CD4-positive, alpha-beta memory T cell (primary cell): ENCODE measurements at regions not wholly inside any gene's neighbourhood (a gene's known extent, or its start where the extent isn't known, plus 50 kb on each side); places are given as distances from the start of the nearest gene placed in this dataset.

ENCODE experiments used
- CTCF ChIA-PET: fragments of 350-600 bp; sonication (Branson Sonifier 250); formaldehyde crosslinking; loops from one replicate; lab custom pipeline; 2021; ENCODE audit warnings: inconsistent platforms; ENCODE audit not compliant: partially characterized antibody; lab: Charles Lee
- POLR2A ChIA-PET: fragments of 350-600 bp; sonication (Branson Sonifier 250); formaldehyde crosslinking; loops from one replicate; lab custom pipeline; 2021; ENCODE audit not compliant: partially characterized antibody; lab: Charles Lee
- DNase-seq, 5 donors: peaks; one replicate each; pipeline versions ENCODE4 v3.0.0 to v3.0.0-alpha.2; 2020 to 2022; ENCODE audit warnings: mixed read lengths in 1 of 5
- H3K27ac ChIP-seq: one replicate; pipeline ENCODE4 v1.7.0; 2013; ENCODE audit warnings: low read depth, low read length
- H3K27me3 ChIP-seq: 2 replicates; pipeline ENCODE4 v1.7.0; 2013; ENCODE audit warnings: mild to moderate bottlenecking, low read length, moderate library complexity; ENCODE audit not compliant: insufficient read depth
- H3K36me3 ChIP-seq: 2 replicates; pipeline ENCODE4 v1.7.0; 2013; ENCODE audit warnings: mild to moderate bottlenecking, low read length, moderate library complexity; ENCODE audit not compliant: insufficient read depth
- H3K4me1 ChIP-seq: 2 replicates; pipeline ENCODE4 v1.7.0; 2013; ENCODE audit warnings: mild to moderate bottlenecking, low read length, moderate library complexity; ENCODE audit not compliant: insufficient read depth
- H3K4me3 ChIP-seq, 2 donors: one replicate each; pipeline ENCODE4 v1.7.0; 2013; ENCODE audit warnings: low read length in 2 of 2, mild to moderate bottlenecking in 1 of 2
- H3K9me3 ChIP-seq, 2 donors: one replicate each; pipeline ENCODE4 v1.7.0; 2013; ENCODE audit warnings: low read length in 2 of 2, control low read depth in 1 of 2; ENCODE audit not compliant: control insufficient read depth in 1 of 2
- H3K27ac Mint-ChIP-seq, 7 donors: one replicate each; pipeline ENCODE4 v1.8.0; 2020 to 2021; ENCODE audit warnings: mixed read lengths in 7 of 7, mild to moderate bottlenecking in 6 of 7, inconsistent platforms in 3 of 7, moderate library complexity in 3 of 7
- H3K27me3 Mint-ChIP-seq, 2 donors: one replicate each; pipeline ENCODE4 v1.8.0; 2020 to 2021; ENCODE audit warnings: mixed read lengths in 2 of 2
- H3K36me3 Mint-ChIP-seq, 2 donors: one replicate each; pipeline ENCODE4 v1.8.0; 2020 to 2021; ENCODE audit warnings: mixed read lengths in 2 of 2, inconsistent platforms in 1 of 2, mild to moderate bottlenecking in 1 of 2
- H3K4me1 Mint-ChIP-seq, 4 donors: one replicate each; pipeline ENCODE4 v1.8.0; 2020 to 2021; ENCODE audit warnings: mixed read lengths in 4 of 4, mild to moderate bottlenecking in 1 of 4
- H3K4me3 Mint-ChIP-seq, 8 donors: one replicate each; pipeline ENCODE4 v1.8.0; 2020 to 2021; ENCODE audit warnings: mixed read lengths in 8 of 8, mild to moderate bottlenecking in 7 of 8, moderate library complexity in 6 of 8, inconsistent platforms in 3 of 8
- H3K9me3 Mint-ChIP-seq, 8 donors: one replicate each; pipeline ENCODE4 v1.8.0; 2020 to 2021; ENCODE audit warnings: mixed read lengths in 8 of 8, mild to moderate bottlenecking in 5 of 8, inconsistent platforms in 3 of 8, moderate library complexity in 1 of 8
- intact Hi-C: fragments of 100-400 bp; cut with micrococcal nuclease; formaldehyde crosslinking; loops from one replicate; pipeline ENCODE4 v1.15.1; 2023

DNA sequence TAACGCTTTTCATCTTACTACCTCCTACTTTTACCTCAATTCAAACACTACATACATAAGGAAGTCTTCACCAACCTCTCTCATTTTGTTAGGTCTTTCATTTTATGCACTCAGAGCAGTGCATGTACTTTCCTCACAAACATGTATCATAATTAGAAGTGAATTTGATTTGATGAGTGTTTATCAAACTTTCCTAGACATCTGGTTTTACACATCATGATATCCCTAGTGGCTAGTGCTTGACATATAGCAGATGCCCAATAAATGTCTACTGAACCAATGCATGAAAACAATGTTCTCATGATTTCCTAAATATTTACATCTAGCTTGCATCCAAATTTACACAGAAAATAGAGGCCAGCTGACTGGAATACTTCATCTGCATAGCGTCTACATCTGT is 323.4 kb upstream of the KIF2B start:
- Mint-ChIP-seq H3K4me1 (no peaks in the 10 kb centered on the region), H3K36me3 (no peaks in the 10 kb centered on the region), H3K9me3 (peaks cover 0 to 14% (median 3%) of the 10 kb centered on the region in 8 donors), H3K27me3 (no peaks in the 10 kb centered on the region), H3K4me3 (no peak overlapping the region), H3K27ac (no peak overlapping the region)
- H3K4me1 ChIP-seq = no peaks in the 10 kb centered on the region
- no peak overlapping the region for H3K27ac ChIP-seq
- DNase-seq = no peak
- intact Hi-C loops = no loop called here
- H3K27me3 ChIP-seq = no peaks in the 10 kb centered on the region
- no peaks in the 10 kb centered on the region for H3K36me3 ChIP-seq
- H3K4me3 ChIP-seq = no peak overlapping the region
- CTCF ChIA-PET = no interaction called here
- POLR2A ChIA-PET = no interaction called here
- H3K9me3 ChIP-seq = no peaks in the 10 kb centered on the region

DNA sequence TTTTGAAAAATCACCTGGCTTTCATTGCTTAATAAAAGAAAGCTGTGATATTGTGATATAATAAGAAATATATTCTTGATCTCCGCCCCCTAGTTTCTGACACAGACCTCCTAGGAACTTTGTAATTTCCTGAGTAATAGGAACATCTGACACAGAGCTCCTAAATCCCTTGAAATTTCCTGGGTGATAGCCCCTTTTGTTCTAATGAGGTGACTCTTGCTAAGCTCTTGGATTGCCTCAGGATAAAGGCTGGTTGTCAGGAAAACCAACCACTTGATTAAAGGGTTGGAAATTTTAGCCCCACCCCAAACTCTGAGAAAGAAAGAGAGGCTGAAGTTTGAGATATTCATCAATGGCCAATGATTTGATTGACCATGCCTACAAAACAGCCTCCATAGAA is 326.4 kb upstream of the KIF2B start:
- Mint-ChIP-seq H3K9me3 (peaks cover 0 to 14% (median 5%) of the 10 kb centered on the region in 8 donors), H3K36me3 (no peaks in the 10 kb centered on the region), H3K4me1 (no peaks in the 10 kb centered on the region), H3K4me3 (no peak overlapping the region), H3K27me3 (no peaks in the 10 kb centered on the region), H3K27ac (no peak overlapping the region)
- ChIA-PET CTCF (no interaction called here), POLR2A (no interaction called here)
- Histone ChIP-seq H3K36me3 (no peaks in the 10 kb centered on the region), H3K27me3 (no peaks in the 10 kb centered on the region), H3K27ac (no peak overlapping the region), H3K4me3 (no peak overlapping the region), H3K4me1 (no peaks in the 10 kb centered on the region), H3K9me3 (no peaks in the 10 kb centered on the region)
- intact Hi-C loops = no loop called here
- no peak for DNase-seq

DNA sequence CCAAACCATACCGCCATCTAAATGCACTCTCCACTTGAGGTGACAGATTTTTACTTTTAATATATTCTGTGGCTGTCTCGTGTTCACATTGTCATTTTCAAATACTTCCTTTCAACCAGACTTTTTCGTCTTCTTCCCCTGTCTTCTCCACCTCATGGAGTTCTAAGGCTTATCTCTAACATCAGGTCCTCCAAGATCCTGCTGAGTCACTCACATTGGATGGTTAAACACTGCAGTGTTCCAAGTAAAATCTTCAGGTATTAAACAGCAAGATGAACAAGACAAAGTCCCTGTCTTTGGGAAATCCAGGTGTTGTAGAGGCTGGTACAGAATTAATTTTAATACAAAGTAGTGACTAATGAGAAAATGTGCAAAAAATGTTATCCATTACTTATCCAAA is 330.2 kb upstream of the KIF2B start:
- no peaks in the 10 kb centered on the region for H3K36me3 Mint-ChIP-seq
- CTCF ChIA-PET = no interaction called here
- no peaks in the 10 kb centered on the region for H3K27me3 Mint-ChIP-seq
- Histone ChIP-seq H3K36me3 (no peaks in the 10 kb centered on the region), H3K4me1 (no peaks in the 10 kb centered on the region), H3K4me3 (no peak overlapping the region), H3K27ac (no peak overlapping the region), H3K9me3 (no peaks in the 10 kb centered on the region), H3K27me3 (no peaks in the 10 kb centered on the region)
- H3K4me3 Mint-ChIP-seq = no peak overlapping the region
- POLR2A ChIA-PET = no interaction called here
- H3K27ac Mint-ChIP-seq = no peak overlapping the region
- DNase-seq = no peak
- H3K9me3 Mint-ChIP-seq = peaks cover 0 to 14% (median 4%) of the 10 kb centered on the region in 8 donors
- no peaks in the 10 kb centered on the region for H3K4me1 Mint-ChIP-seq
- intact Hi-C loops = loop anchor here (2.0 kb wide), 1 partner anchor 74 kb away; no protein-coding TSS in a partner anchor

DNA sequence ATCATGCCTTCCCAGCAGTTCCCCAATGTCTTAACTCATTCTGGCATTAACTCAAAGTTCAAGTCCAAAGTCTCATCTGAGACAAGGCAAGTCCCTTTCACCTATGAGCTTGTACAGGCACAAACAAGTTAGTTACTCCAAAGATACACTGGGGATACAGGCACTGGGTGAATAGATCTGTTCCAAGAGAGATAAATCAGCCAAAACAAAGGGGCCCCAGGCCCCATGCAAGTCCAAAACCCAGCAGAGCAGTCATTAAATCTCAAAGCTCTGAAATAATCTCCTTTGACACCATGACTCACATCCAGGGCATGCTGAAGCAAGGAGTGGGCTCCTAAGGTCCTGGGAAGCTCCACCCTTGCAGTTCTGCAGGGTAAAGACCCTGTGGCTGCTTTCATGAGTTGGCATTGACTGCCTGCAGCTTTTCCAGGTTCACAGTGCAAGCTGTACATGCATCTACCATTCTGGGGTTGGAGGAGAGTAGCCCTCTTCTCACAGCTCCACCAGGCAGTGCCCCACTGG is 332.2 kb upstream of the KIF2B start:
- Histone ChIP-seq H3K4me1 (no peaks in the 10 kb centered on the region), H3K27ac (no peak overlapping the region), H3K9me3 (no peaks in the 10 kb centered on the region), H3K4me3 (no peak overlapping the region), H3K36me3 (no peaks in the 10 kb centered on the region), H3K27me3 (no peaks in the 10 kb centered on the region)
- H3K36me3 Mint-ChIP-seq = no peaks in the 10 kb centered on the region
- H3K4me3 Mint-ChIP-seq = no peak overlapping the region
- ChIA-PET CTCF (no interaction called here), POLR2A (no interaction called here)
- no peak overlapping the region for H3K27ac Mint-ChIP-seq
- no peaks in the 10 kb centered on the region for H3K4me1 Mint-ChIP-seq
- DNase-seq = no peak
- peaks cover 0 to 9% (median 4%) of the 10 kb centered on the region in 8 donors for H3K9me3 Mint-ChIP-seq
- no peaks in the 10 kb centered on the region for H3K27me3 Mint-ChIP-seq
- intact Hi-C loops = no loop called here

DNA sequence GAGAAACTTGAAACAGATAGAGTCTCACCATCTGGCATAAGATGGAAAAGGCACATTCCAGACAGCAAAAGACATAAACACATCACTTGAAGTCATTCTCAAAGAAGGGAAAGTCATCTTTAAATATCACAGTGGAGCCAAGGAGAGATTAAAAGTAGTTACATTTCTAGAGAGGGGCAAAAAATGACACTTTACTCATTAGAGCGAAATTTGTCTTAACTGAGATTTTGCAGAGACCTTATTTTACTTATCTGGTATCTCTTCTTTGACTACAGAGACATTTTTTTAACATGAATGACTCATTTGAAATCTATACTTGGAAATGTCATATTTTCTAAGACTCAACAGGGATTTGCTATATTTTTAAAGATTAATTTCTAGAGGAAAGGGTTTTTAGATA is 339.0 kb upstream of the KIF2B start:
- POLR2A ChIA-PET = no interaction called here
- no peaks in the 10 kb centered on the region for H3K4me1 ChIP-seq
- no peaks in the 10 kb centered on the region for H3K27me3 ChIP-seq
- no peaks in the 10 kb centered on the region for H3K4me1 Mint-ChIP-seq
- no peak overlapping the region for H3K4me3 ChIP-seq
- intact Hi-C loops = no loop called here
- no peak for DNase-seq
- no peaks in the 10 kb centered on the region for H3K36me3 Mint-ChIP-seq
- H3K9me3 ChIP-seq = no peaks in the 10 kb centered on the region
- no peaks in the 10 kb centered on the region for H3K36me3 ChIP-seq
- H3K27me3 Mint-ChIP-seq = no peaks in the 10 kb centered on the region
- no peak overlapping the region for H3K27ac Mint-ChIP-seq
- H3K9me3 Mint-ChIP-seq = peaks cover 0 to 25% (median 11%) of the 10 kb centered on the region in 8 donors
- H3K4me3 Mint-ChIP-seq = no peak overlapping the region
- CTCF ChIA-PET = no interaction called here
- H3K27ac ChIP-seq = no peak overlapping the region

DNA sequence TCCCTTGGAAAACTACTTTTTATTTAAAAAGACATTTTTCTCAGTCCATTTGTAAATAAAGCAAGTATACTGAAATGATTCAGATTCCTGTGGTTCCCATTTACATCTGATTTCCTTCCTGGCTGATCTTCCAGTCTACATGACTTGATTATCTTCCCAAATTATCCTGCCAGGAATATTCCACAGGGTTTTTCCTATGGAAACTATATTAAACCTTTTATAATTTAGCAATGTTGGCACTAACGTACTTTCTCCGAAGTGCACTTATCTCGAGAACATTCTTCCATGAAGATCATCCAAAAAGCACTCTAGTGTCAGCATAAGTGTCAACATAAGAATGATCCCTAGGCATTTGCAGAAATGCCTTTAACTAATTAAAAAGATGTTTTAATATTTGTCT is 347.7 kb upstream of the KIF2B start:
- POLR2A ChIA-PET = no interaction called here
- Histone ChIP-seq H3K4me1 (no peaks in the 10 kb centered on the region), H3K9me3 (no peaks in the 10 kb centered on the region), H3K36me3 (no peaks in the 10 kb centered on the region), H3K27me3 (no peaks in the 10 kb centered on the region), H3K27ac (no peak overlapping the region), H3K4me3 (no peak overlapping the region)
- Mint-ChIP-seq H3K4me1 (no peaks in the 10 kb centered on the region), H3K27me3 (no peaks in the 10 kb centered on the region), H3K36me3 (no peaks in the 10 kb centered on the region), H3K9me3 (peaks cover 4 to 19% (median 6%) of the 10 kb centered on the region in 8 donors), H3K27ac (no peak overlapping the region), H3K4me3 (no peak overlapping the region)
- intact Hi-C loops = no loop called here
- CTCF ChIA-PET = no interaction called here
- DNase-seq = no peak

DNA sequence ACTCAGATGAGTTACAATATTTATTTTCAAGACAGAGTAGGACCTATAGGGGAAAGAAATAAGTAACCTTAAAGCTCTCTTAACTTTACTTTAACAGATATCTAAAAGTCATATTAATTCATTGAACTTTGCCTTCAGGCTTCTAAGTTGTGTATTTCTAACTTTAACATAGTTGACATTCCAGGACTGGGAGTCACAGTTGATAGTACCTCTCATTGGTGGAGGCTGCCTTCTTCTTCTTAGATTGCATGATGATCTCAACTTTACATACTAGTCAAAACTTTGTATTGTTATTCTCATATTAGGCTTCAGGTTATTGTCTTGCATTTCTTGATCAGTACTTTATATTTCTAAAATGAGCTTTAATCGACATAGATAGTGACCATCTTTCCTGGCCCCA is 350.1 kb upstream of the KIF2B start:
- ChIA-PET CTCF (no interaction called here), POLR2A (no interaction called here)
- Mint-ChIP-seq H3K36me3 (no peaks in the 10 kb centered on the region), H3K27me3 (no peaks in the 10 kb centered on the region), H3K4me1 (no peaks in the 10 kb centered on the region), H3K9me3 (peaks cover 0 to 18% (median 6%) of the 10 kb centered on the region in 8 donors), H3K4me3 (no peak overlapping the region), H3K27ac (no peak overlapping the region)
- Histone ChIP-seq H3K27ac (no peak overlapping the region), H3K9me3 (no peaks in the 10 kb centered on the region), H3K36me3 (no peaks in the 10 kb centered on the region), H3K27me3 (no peaks in the 10 kb centered on the region), H3K4me3 (no peak overlapping the region), H3K4me1 (no peaks in the 10 kb centered on the region)
- DNase-seq = no peak
- intact Hi-C loops = no loop called here

DNA sequence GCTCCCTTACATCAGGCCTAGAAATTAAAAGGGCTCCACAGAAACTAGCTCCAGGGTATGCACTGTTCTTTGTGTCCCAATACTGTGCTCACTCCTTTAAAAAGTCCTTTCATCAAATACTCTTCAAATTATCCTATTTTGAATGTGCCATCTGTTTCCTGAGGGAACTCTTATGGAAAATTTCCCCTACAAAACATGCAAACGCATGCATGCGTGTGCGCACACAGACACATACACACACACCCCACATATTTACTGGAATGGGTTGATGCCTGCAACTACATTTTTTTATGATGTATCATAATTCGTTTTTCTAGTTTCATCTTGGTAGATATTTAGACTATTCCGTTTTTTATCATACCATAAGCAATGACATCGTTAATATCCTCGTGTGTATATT is 351.2 kb upstream of the KIF2B start:
- CTCF ChIA-PET = no interaction called here
- Mint-ChIP-seq H3K4me3 (no peak overlapping the region), H3K4me1 (no peaks in the 10 kb centered on the region), H3K27me3 (no peaks in the 10 kb centered on the region), H3K36me3 (no peaks in the 10 kb centered on the region), H3K9me3 (peaks cover 0 to 18% (median 6%) of the 10 kb centered on the region in 8 donors), H3K27ac (no peak overlapping the region)
- H3K9me3 ChIP-seq = no peaks in the 10 kb centered on the region
- H3K27me3 ChIP-seq = no peaks in the 10 kb centered on the region
- POLR2A ChIA-PET = no interaction called here
- no peak for DNase-seq
- H3K4me1 ChIP-seq = no peaks in the 10 kb centered on the region
- no peak overlapping the region for H3K4me3 ChIP-seq
- H3K27ac ChIP-seq = no peak overlapping the region
- H3K36me3 ChIP-seq = no peaks in the 10 kb centered on the region
- intact Hi-C loops = no loop called here
